MCF 10A (cell line): ENCODE measurements at regions not wholly inside any gene's neighbourhood (a gene's known extent, or its start where the extent isn't known, plus 50 kb on each side); places are given as distances from the start of the nearest gene placed in this dataset.

ENCODE experiments used
- BruUV-seq: library from RNA; stranded (reverse); fragments of 400-500 nt; replicated peaks from 2 replicates; lab custom pipeline; 2021; lab: Mats Ljungman, UMichigan
- CTCF ChIA-PET: fragments of 300-600 bp; sonication (Branson Sonifier 250); formaldehyde crosslinking; extraction: SDS; loops from one replicate; lab custom pipeline; 2021; ENCODE audit warnings: antibody characterized with exemption, inconsistent platforms; lab: Yijun Ruan, JAX
- POLR2A ChIA-PET: fragments of 300-600, 350-650 bp; sonication (Branson Sonifier 250); formaldehyde crosslinking; extraction: SDS; loops from one replicate; lab custom pipeline; 2020; ENCODE audit warnings: antibody characterized with exemption, inconsistent platforms; lab: Yijun Ruan, JAX
- DNase-seq: peaks from one replicate; pipeline ENCODE4 v3.0.0-alpha.2; 2018; ENCODE audit not compliant: unreplicated experiment
- H3K27ac Mint-ChIP-seq: one replicate; pipeline ENCODE4 v1.8.0; 2022; ENCODE audit warnings: mild to moderate bottlenecking, low read depth, mixed read lengths; ENCODE audit not compliant: unreplicated experiment
- H3K27me3 Mint-ChIP-seq: one replicate; pipeline ENCODE4 v1.8.0; 2022; ENCODE audit warnings: mixed read lengths; ENCODE audit not compliant: insufficient read depth, unreplicated experiment
- H3K36me3 Mint-ChIP-seq: one replicate; pipeline ENCODE4 v1.8.0; 2022; ENCODE audit warnings: mild to moderate bottlenecking, moderate library complexity, mixed read lengths; ENCODE audit not compliant: insufficient read depth, unreplicated experiment
- H3K4me1 Mint-ChIP-seq: one replicate; pipeline ENCODE4 v1.8.0; 2022; ENCODE audit warnings: mixed read lengths; ENCODE audit not compliant: insufficient read depth, unreplicated experiment
- H3K4me3 Mint-ChIP-seq: one replicate; pipeline ENCODE4 v1.8.0; 2022; ENCODE audit warnings: mild to moderate bottlenecking, moderate library complexity, mixed read lengths; ENCODE audit not compliant: unreplicated experiment
- H3K9me3 Mint-ChIP-seq: one replicate; pipeline ENCODE4 v1.8.0; 2022; ENCODE audit warnings: mixed read lengths; ENCODE audit not compliant: unreplicated experiment
- CTCF ChIP-seq: fragments of 200-600 bp; IDR thresholded peaks from one replicate; pipeline ENCODE4 v1.8.0; 2022; ENCODE audit warnings: antibody characterized with exemption, mild to moderate bottlenecking; ENCODE audit not compliant: unreplicated experiment
- intact Hi-C: fragments of 100-400 bp; cut with micrococcal nuclease; formaldehyde crosslinking; loops from 2 replicates; pipeline ENCODE4 v1.14.1; 2022

- CTCF ChIA-PET: interaction anchor here (0.7 kb wide), 1 partner anchor 767 kb away, joined by 3 read pairs; no protein-coding TSS in a partner anchor
- H3K4me1 Mint-ChIP-seq: no peaks in the 10 kb centered on the region
- no peaks in the 10 kb centered on the region for H3K27me3 Mint-ChIP-seq
- POLR2A ChIA-PET: no interaction called here
- TF ChIP-seq CTCF: no peak
- no TSS peak for BruUV-seq
- intact Hi-C loops: no loop called here
- no peaks in the 10 kb centered on the region for H3K36me3 Mint-ChIP-seq
- DNase-seq: no peak
- H3K27ac Mint-ChIP-seq: no peak overlapping the region
- H3K4me3 Mint-ChIP-seq: no peak overlapping the region
- H3K9me3 Mint-ChIP-seq: no peaks in the 10 kb centered on the region
These were observed 443.1 kb upstream of the DAB1 start for GRCh38 chr1:57866998-57867397.

- CTCF ChIA-PET: interaction anchor here (0.6 to 1.1 kb wide), 3 partner anchors 16 to 648 kb away, joined by 3 read pairs; no protein-coding TSS in a partner anchor
- TF ChIP-seq CTCF: no peak
- peaks cover 11% of the 10 kb centered on the region for H3K4me1 Mint-ChIP-seq
These were observed 437.2 kb upstream of the DAB1 start for GRCh38 chr1:57860931-57861565.

DNA sequence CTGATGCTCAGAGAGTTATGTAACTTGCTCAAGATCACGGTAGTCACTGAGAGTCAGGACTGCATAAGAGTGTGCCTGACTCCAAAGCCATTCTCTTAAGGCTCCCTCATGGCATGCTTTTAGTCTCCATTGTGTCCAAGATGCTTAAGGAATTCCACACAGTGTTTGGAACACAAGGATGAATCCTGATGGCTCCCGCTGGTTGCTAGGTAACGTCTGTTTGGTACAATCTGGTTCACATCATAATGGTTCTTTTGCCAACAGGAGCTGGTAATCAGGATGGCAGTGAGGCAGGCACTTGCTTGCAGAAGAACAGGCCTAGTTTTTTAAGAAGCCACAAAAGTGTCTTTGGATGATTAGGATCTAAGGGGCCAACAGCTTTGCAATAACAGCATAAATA is 436.5 kb upstream of the DAB1 start:
- ChIA-PET POLR2A (no interaction called here), CTCF (interaction anchor here (0.6 to 1.1 kb wide), 3 partner anchors 15 to 648 kb away, joined by 3 read pairs; no protein-coding TSS in a partner anchor)
- no peak for DNase-seq
- Mint-ChIP-seq H3K27ac (no peak overlapping the region), H3K27me3 (no peaks in the 10 kb centered on the region), H3K4me1 (peaks cover 11% of the 10 kb centered on the region), H3K9me3 (no peaks in the 10 kb centered on the region), H3K36me3 (no peaks in the 10 kb centered on the region), H3K4me3 (no peak overlapping the region)
- BruUV-seq: no TSS peak
- TF ChIP-seq CTCF: no peak
- intact Hi-C loops: no loop called here

More at GRCh38 chr1:57860931-57861565, 437.2 kb upstream of the DAB1 start:
- Mint-ChIP-seq H3K27me3 (no peaks in the 10 kb centered on the region), H3K36me3 (no peaks in the 10 kb centered on the region), H3K9me3 (no peaks in the 10 kb centered on the region), H3K27ac (no peak overlapping the region), H3K4me3 (no peak overlapping the region)
- BruUV-seq: no TSS peak
- POLR2A ChIA-PET: no interaction called here
- DNase-seq: peak; percentile 46
- intact Hi-C loops: no loop called here

DNA sequence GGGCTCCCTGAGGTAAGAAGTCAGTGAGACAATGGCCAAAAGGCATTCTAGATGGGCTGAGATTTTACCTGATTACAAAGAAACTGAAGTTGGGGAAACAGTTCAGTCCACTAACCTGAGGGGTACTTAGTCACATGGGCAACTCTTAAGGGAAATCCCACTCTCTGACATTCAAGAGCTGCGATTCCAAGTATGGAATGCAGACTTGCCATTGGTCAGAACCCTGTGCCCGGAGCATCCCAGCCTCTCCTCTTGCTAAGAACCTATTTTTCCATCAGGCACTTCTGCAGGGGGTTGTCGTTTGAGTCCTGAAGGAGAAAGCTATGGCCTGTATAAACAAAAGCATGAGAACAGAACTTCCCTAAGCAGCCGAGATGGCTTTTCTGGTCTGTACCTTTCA is 434.9 kb upstream of the DAB1 start:
- Mint-ChIP-seq H3K9me3 (no peaks in the 10 kb centered on the region), H3K4me3 (no peak overlapping the region), H3K27me3 (no peaks in the 10 kb centered on the region), H3K36me3 (no peaks in the 10 kb centered on the region), H3K27ac (no peak overlapping the region), H3K4me1 (peaks cover 11% of the 10 kb centered on the region)
- CTCF ChIA-PET: no interaction called here
- DNase-seq: no peak
- no TSS peak for BruUV-seq
- intact Hi-C loops: no loop called here
- TF ChIP-seq CTCF: no peak
- POLR2A ChIA-PET: no interaction called here
